Activated T-cell treated with anti-CD3 and anti-CD28 coated beads, Interleukin-2, amount 50 U/mL, for 72 hours (primary cell): ENCODE measurements at regions not wholly inside any gene's neighbourhood (a gene's known extent, or its start where the extent isn't known, plus 50 kb on each side); places are given as distances from the start of the nearest gene placed in this dataset.
"Not testable (repeated sequence)": the region's sequence is repeated elsewhere in the genome, so short reads cannot be mapped to it uniquely, and the experiment has no call there.

Experiments
- ATAC-seq, 2 donors: fragments of 150-1000 bp; cut with Tn5 transposase; replicated peaks in 1 of 2; 2 replicates each; pipeline ENCODE4 v1.10.0; 2021; ENCODE audit warnings: moderate library complexity in 2 of 2, mild to moderate bottlenecking in 1 of 2
- DNase-seq, 2 donors: peaks; one replicate each; pipeline ENCODE4 v3.0.0; 2021 to 2022; ENCODE audit warnings: mixed read lengths in 1 of 2
- H3K27ac Mint-ChIP-seq: one replicate; pipeline ENCODE4 v1.8.0; 2022; ENCODE audit warnings: mild to moderate bottlenecking, moderate library complexity, mixed read lengths
- H3K27me3 Mint-ChIP-seq: one replicate; pipeline ENCODE4 v1.8.0; 2022; ENCODE audit warnings: low read depth, mixed read lengths
- H3K36me3 Mint-ChIP-seq, 2 donors: one replicate each; pipeline ENCODE4 v1.8.0; 2022; ENCODE audit warnings: mixed read lengths in 2 of 2, mild to moderate bottlenecking in 1 of 2; ENCODE audit not compliant: insufficient read depth in 2 of 2
- H3K4me1 Mint-ChIP-seq: one replicate; pipeline ENCODE4 v1.8.0; 2022; ENCODE audit warnings: low read depth, mixed read lengths
- H3K4me3 Mint-ChIP-seq, 2 donors: one replicate each; pipeline ENCODE4 v1.8.0; 2022; ENCODE audit warnings: mild to moderate bottlenecking in 2 of 2, mixed read lengths in 2 of 2, moderate library complexity in 2 of 2
- H3K9me3 Mint-ChIP-seq, 2 donors: one replicate each; pipeline ENCODE4 v1.8.0; 2022; ENCODE audit warnings: mixed read lengths in 2 of 2

DNA sequence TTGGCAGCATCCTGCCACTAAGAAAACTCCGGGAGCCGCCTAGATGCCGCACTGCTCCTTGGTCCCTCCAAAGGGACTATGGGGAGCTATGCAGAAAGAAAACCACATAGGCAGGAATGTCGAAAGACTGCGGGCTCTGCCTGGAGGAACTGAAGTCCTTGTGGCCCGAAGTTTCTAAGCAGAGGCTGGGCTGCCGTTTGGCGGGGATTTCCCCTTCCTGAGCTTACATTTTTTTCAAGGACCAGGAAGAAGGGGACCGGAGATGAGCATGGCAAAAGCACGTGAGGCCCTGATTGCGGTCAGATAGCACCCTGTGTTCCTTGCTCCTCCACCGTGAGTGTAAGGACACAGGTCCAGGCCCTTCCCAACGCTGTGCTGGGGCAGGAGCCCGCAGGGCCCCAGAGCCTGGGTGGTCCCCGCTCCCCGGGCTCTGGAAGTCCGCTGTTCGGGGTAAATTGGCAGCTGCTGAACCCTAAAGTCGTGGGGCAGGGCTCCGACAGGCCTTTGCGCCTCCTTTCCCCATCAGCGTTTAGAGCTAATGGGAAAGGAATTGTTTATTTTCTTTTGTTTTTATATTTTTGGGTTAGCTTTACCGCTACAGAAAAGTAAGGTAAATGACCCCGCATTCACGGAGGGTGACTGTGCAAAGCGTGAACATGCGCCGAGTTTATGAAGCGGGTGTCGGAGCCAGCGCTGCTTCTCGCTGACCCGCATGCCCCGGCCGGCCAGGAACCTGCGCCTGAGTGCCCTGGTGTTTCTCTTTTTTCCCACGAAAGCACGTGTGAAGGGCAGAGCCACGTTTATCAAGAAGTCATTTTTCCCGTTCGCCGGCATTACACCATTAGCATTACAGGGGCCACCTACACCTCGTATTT lies 356.5 kb upstream of the ZNF32 start:
- Mint-ChIP-seq H3K27me3 (peaks cover 29% of the 10 kb centered on the region), H3K4me1 (peaks cover 4% of the 10 kb centered on the region), H3K4me3 (no peak overlapping the region), H3K36me3 (no peaks in the 10 kb centered on the region), H3K9me3 (no peaks in the 10 kb centered on the region), H3K27ac (no peak overlapping the region)
- ATAC-seq (no peak), DNase-seq (no peak)

DNA sequence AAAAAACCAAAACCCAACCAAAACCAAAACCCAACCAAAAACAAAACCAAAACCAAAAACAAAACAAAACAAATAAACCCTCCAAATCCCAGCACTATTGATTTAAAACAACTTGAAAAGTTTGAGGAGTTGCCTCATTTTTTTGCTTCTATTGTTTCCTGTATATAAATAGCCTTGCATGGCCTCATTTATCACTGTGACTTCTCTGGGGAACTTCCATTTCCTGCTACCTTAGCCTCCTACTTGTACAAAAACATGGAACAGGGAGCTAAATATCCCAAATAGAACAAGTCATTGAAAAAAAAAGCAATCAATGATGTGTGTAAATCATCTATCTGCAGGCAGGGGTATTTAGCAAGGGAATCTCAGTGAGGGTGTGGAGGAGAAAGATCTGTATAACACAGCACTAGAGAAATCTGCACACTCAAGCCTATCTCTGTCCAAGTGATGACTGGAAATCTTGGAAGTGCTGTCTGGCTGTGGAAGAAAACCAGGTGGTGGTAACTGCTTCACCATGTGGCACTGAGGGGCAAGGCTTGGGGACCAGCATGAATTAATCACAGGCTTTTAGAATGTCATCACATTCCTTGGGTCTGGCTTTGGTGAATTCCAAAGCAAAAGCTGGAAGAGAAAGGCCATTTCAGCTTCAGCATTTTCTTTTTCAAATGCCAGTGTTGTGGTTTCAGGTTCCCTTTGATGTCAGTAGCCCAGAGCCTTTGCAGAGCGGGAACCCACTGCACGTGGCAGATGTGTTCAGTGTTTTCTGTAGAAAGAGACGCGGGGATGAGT lies 349.5 kb upstream of the ZNF32 start:
- H3K4me1 Mint-ChIP-seq: no peaks in the 10 kb centered on the region
- ATAC-seq (no peak), DNase-seq (no peak)
- H3K27ac Mint-ChIP-seq: no peak overlapping the region
- H3K9me3 Mint-ChIP-seq: peaks cover 2 to 5% of the 10 kb centered on the region in 2 donors
- H3K36me3 Mint-ChIP-seq: peaks cover 0 to 3% of the 10 kb centered on the region in 2 donors
- H3K4me3 Mint-ChIP-seq: no peak overlapping the region
- H3K27me3 Mint-ChIP-seq: peaks cover 20% of the 10 kb centered on the region

DNA sequence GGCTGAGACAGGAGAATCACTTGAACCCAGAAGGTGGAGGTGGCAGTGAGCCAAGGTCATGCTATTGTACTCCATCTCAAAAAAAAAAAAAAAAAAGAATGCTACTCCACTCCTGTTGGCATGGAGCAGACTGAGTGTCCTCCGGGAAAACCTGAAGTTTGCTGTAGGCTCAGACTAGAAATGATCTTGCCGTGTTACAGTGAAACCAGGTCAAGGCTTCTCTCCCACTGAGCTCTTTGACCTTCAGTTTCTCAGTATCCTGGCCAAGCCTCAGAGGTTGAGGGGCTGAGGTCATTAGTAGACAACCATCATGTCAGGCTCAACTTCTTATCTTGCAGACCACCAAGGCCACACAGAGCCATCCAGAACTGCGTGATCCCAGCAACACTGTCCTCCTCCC lies 348.6 kb upstream of the ZNF32 start:
- Mint-ChIP-seq H3K27ac (no peak overlapping the region), H3K4me3 (no peak overlapping the region), H3K4me1 (no peaks in the 10 kb centered on the region), H3K9me3 (peaks cover 2 to 5% of the 10 kb centered on the region in 2 donors), H3K27me3 (peaks cover 16% of the 10 kb centered on the region), H3K36me3 (peaks cover 3 to 5% of the 10 kb centered on the region in 2 donors)
- ATAC-seq: no peak
- no peak for DNase-seq

DNA sequence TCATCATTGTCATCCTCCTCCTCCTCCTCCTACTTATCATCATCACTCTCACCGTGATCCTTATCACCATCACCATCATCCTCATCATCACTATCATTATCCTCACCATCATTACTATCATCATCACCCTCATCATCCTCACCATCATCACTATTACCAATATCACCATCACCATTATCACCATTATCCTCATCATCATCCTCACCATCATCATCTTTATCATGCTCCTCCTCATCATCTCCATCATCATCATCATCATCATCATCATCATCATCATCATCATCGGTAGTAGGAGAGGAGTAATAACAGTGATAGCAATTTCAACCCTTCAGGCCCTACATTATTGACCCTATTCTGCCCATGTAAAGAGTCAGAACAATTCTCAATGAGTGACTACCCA lies 345.9 kb upstream of the ZNF32 start:
- peaks cover 6 to 7% of the 10 kb centered on the region in 2 donors for H3K9me3 Mint-ChIP-seq
- peaks cover 6% of the 10 kb centered on the region for H3K27me3 Mint-ChIP-seq
- no peak overlapping the region for H3K27ac Mint-ChIP-seq
- no peaks in the 10 kb centered on the region for H3K4me1 Mint-ChIP-seq
- no peak for DNase-seq
- ATAC-seq: no peak
- H3K36me3 Mint-ChIP-seq: peaks cover 6% of the 10 kb centered on the region in 2 donors
- no peak overlapping the region for H3K4me3 Mint-ChIP-seq

DNA sequence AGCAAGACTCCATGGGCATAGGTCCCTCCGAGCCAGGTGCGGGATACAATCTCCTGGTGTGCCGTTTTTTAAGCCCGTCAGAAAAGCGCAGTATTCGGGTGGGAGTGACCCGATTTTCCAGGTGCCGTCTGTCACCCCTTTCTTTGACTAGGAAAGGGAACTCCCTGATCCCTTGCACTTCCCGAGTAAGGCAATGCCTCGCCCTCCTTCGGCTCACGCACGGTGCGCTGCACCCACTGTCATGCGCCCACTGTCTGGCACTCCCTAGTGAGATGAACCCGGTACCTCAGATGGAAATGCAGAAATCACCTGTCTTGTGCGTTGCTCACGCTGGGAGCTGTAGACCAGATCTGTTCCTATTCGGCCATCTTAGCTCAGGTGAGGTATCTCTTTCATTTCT lies 344.1 kb upstream of the ZNF32 start:
- H3K4me3 Mint-ChIP-seq, H3K4me1 Mint-ChIP-seq, H3K9me3 Mint-ChIP-seq, H3K27ac Mint-ChIP-seq, DNase-seq, H3K27me3 Mint-ChIP-seq, H3K36me3 Mint-ChIP-seq, ATAC-seq: not testable (repeated sequence)

DNA sequence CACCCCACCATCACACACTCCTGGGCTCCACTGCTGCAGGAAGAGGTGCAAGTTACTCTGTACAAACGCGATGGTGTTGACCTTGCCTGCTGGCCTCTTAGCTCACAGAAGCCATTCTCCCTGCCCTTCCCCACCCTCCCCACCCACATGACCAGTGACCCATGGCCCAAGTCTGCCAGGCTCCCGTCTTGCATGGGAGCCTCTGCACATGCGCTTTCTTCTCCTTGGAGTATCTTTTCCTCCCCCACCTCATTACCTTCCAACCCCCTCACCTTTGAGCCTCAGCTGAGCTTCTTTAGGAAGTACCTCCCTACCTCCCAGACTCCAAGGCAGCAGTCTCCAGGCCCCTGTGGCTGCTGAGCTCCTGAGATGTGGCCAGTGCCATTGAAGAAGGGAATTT lies 337.7 kb upstream of the ZNF32 start:
- DNase-seq (no peak), ATAC-seq (no peak)
- no peaks in the 10 kb centered on the region for H3K27me3 Mint-ChIP-seq
- H3K4me1 Mint-ChIP-seq: no peaks in the 10 kb centered on the region
- H3K4me3 Mint-ChIP-seq: no peak overlapping the region
- H3K9me3 Mint-ChIP-seq: peaks cover 0 to 1% of the 10 kb centered on the region in 2 donors
- no peak overlapping the region for H3K27ac Mint-ChIP-seq
- no peaks in the 10 kb centered on the region for H3K36me3 Mint-ChIP-seq

DNA sequence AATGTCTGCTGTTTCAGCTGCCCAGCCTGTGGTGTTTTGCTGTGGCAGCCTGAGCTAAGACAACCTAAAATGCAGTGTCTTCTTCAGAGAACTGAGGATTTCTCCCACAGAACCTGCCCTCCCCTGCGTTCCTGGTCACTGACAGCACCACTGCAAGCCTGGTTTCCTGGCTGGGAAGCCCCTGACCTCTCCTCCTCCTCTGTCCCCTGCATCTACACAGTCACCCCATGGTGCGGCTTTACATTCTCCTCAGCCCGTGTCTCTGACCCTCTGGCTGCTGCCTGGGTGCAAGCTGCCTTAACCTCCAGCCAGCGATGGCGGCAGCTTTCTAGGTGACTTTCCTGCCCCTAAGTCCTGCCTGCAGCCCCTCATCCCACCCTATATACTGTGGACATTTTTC lies 337.3 kb upstream of the ZNF32 start:
- H3K36me3 Mint-ChIP-seq: no peaks in the 10 kb centered on the region
- H3K4me1 Mint-ChIP-seq: no peaks in the 10 kb centered on the region
- peaks cover 0 to 1% of the 10 kb centered on the region in 2 donors for H3K9me3 Mint-ChIP-seq
- H3K27ac Mint-ChIP-seq: no peak overlapping the region
- no peak overlapping the region for H3K4me3 Mint-ChIP-seq
- no peak for ATAC-seq
- no peak for DNase-seq
- H3K27me3 Mint-ChIP-seq: no peaks in the 10 kb centered on the region

DNA sequence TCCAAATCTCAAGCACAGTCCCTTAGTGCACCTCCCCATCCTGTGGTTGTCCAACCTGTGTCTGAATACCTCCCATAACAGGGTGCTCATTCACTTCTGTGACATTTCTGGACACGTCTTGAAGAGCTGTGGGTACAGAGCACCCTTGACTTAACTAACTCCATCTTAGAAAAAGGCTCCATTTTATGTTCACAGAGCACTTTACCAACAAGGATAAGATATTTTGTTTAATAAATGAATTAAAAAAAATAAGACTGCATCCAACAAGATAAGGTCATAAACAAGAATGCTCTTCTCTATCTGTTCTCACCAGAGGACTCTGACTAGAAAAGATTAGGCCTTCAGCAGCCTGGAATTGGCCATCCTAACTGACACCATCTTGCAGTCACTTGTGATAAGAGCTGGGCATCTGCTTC lies 335.2 kb upstream of the ZNF32 start:
- no peaks in the 10 kb centered on the region for H3K36me3 Mint-ChIP-seq
- ATAC-seq: no peak
- no peak for DNase-seq
- H3K27ac Mint-ChIP-seq: no peak overlapping the region
- H3K4me1 Mint-ChIP-seq: no peaks in the 10 kb centered on the region
- no peak overlapping the region for H3K4me3 Mint-ChIP-seq
- no peaks in the 10 kb centered on the region for H3K9me3 Mint-ChIP-seq
- H3K27me3 Mint-ChIP-seq: no peaks in the 10 kb centered on the region

DNA sequence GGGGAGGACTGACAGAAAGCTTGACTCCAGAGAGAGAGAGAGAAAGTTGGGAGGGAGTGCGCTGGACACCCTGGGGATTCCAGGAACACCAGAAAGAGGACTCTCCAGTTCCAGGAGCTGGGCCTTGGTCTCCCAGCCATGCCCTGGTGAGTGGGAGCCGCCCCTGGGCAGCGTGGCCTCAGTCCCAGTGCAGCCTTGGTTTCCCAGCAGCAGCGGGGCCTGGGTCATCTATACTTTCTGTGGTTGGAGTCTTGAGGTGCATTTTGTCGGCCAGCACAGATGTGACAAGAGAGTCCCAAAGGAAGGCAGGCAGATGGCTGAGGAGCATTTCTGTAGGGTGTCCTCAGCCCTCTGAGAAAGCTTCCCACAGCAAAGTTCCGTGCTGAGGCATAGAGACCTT lies 334.7 kb upstream of the ZNF32 start:
- Mint-ChIP-seq H3K27ac (no peak overlapping the region), H3K9me3 (no peaks in the 10 kb centered on the region), H3K4me3 (no peak overlapping the region), H3K27me3 (no peaks in the 10 kb centered on the region), H3K4me1 (no peaks in the 10 kb centered on the region), H3K36me3 (no peaks in the 10 kb centered on the region)
- no peak for DNase-seq
- ATAC-seq: no peak

DNA sequence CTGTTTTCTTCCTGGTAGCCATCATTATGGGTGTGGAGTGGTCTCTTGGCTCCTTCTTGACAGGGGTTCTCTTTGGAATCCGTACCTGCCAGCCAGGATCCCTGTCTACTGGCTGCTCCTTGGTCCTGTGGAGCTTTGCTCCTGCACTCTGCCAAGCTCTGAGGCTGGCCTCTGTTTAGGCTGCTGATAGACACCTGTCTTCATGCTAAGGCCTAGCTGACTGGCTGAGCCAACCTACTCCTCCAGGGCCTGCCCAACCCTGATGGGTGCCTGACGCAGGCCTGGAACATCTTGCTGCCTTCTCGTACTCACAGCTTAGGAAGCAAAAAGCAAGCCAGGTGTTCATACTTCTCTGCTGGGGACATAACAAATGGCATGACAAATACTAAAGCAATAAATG lies 333.6 kb upstream of the ZNF32 start:
- Mint-ChIP-seq H3K27me3 (no peaks in the 10 kb centered on the region), H3K4me1 (no peaks in the 10 kb centered on the region), H3K36me3 (no peaks in the 10 kb centered on the region), H3K4me3 (no peak overlapping the region), H3K27ac (no peak overlapping the region), H3K9me3 (no peaks in the 10 kb centered on the region)
- DNase-seq (no peak), ATAC-seq (no peak)

DNA sequence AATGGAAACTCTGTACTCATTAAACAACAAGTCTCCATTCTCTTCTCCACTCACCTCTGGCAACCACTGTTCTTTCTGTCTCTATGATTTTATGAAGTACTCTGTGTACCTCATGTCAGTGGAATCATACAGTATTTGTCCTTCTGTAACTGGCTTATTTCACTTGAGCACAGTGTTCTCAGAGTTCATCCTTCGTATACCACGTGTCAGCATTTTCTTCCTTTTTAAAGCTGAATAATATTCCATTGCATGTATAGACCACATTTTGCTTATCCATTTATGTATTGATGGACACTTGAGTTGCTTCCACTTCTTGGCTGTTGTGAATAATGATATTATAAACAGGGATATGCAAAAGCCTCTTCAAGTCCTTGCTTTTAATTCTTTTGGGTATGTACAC lies 333.0 kb upstream of the ZNF32 start:
- Mint-ChIP-seq H3K4me1 (no peaks in the 10 kb centered on the region), H3K4me3 (no peak overlapping the region), H3K9me3 (no peaks in the 10 kb centered on the region), H3K27ac (no peak overlapping the region), H3K36me3 (no peaks in the 10 kb centered on the region), H3K27me3 (no peaks in the 10 kb centered on the region)
- peak; percentile 44 to 45 for ATAC-seq
- no peak for DNase-seq

DNA sequence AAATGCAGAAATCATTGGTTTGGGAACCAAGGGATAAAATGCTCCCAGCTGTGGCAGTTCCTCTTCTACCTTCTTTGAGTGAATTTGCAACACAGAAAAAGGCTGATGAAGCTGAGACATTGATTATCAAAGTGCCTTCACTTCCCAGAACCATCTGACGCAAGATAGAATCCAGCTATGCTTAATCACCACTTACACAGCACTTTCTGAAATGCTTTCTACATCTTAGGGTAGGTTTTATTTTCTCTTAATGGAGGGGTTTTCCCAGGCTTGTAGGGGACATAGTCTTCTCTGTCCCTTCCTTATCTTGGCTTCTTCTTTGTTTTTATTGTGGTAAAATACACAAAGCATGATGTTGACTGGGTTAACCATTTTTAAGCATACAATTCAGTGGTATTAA lies 332.6 kb upstream of the ZNF32 start:
- peak; percentile 31 to 38 for ATAC-seq
- Mint-ChIP-seq H3K9me3 (no peaks in the 10 kb centered on the region), H3K4me3 (no peak overlapping the region), H3K4me1 (no peaks in the 10 kb centered on the region), H3K27me3 (no peaks in the 10 kb centered on the region), H3K36me3 (no peaks in the 10 kb centered on the region), H3K27ac (no peak overlapping the region)
- DNase-seq: no peak

DNA sequence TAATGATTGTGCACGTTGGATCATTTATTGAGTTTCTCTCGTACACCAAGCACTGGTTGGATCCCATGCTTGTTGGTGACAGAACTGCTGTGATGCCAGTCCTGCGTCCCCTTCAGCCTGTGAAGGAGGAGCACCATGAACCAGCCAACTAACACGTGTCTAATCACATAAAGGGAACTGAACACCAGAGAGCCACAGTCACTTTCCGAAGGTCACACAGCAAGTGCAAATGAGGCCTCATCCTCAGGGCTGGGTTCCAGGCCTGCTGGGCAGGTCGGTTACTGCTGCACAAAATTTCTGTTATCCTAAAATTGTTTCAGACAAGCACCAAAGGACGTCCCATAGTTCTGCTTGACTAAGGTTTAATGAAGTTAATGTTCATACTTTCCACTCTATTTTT lies 332.0 kb upstream of the ZNF32 start:
- no peaks in the 10 kb centered on the region for H3K36me3 Mint-ChIP-seq
- no peak overlapping the region for H3K4me3 Mint-ChIP-seq
- H3K4me1 Mint-ChIP-seq: no peaks in the 10 kb centered on the region
- no peak overlapping the region for H3K27ac Mint-ChIP-seq
- no peaks in the 10 kb centered on the region for H3K9me3 Mint-ChIP-seq
- ATAC-seq: no peak
- H3K27me3 Mint-ChIP-seq: no peaks in the 10 kb centered on the region
- no peak for DNase-seq
